Body of pancreas (tissue), 4 donors: ENCODE measurements at regions not wholly inside any gene's neighbourhood (a gene's known extent, or its start where the extent isn't known, plus 50 kb on each side); places are given as distances from the start of the nearest gene placed in this dataset.
A peak's percentile ranks its signal among the peaks of the same experiment; 100 is the strongest.
"Not testable (repeated sequence)": the region's sequence is repeated elsewhere in the genome, so short reads cannot be mapped to it uniquely, and the experiment has no call there.

Experiments used
- ATAC-seq: fragments of 150-250 bp; one replicate; pipeline ENCODE4 v1.9.1; 2016
- DNase-seq, 4 donors: peaks; one replicate each; pipeline ENCODE4 v3.0.0-alpha.2; 2019
- H3K27ac ChIP-seq, 4 donors: fragments of 200-600 bp; sonication (generic); 1 replicate in 3 of 4; 2 replicates in 1 of 4; pipeline versions ENCODE4 v1.5.1 to v1.6.1; 2016 to 2019; ENCODE audit warnings: mild to moderate bottlenecking in 1 of 4, mixed read lengths in 1 of 4, moderate library complexity in 1 of 4
- H3K27me3 ChIP-seq, 2 donors: fragments of 200-600 bp; sonication (generic); one replicate each; pipeline ENCODE4 v1.6.0; 2016; ENCODE audit warnings: mild to moderate bottlenecking in 1 of 2
- H3K36me3 ChIP-seq, 2 donors: fragments of 200-600 bp; sonication (generic); replicated peaks in 1 of 2; 2 replicates each; pipeline ENCODE4 v1.5.1; 2016; ENCODE audit warnings: low read depth in 2 of 2; ENCODE audit not compliant: insufficient read depth in 1 of 2
- H3K4me1 ChIP-seq: fragments of 200-600 bp; sonication (generic); one replicate; pipeline ENCODE4 v1.6.0; 2016
- H3K4me3 ChIP-seq, 2 donors: fragments of 200-600 bp; sonication (generic); 1 replicate in 1 of 2; 2 replicates in 1 of 2; pipeline ENCODE4 v1.5.1; 2016 to 2019
- H3K9me3 ChIP-seq, 3 donors: fragments of 200-600 bp; sonication (generic); 1 replicate in 2 of 3; 2 replicates in 1 of 3; pipeline ENCODE4 v1.5.1; 2016
- POLR2A ChIP-seq, 3 donors: fragments of 450-650 bp; IDR thresholded peaks; one replicate each; pipeline ENCODE4 v1.6.1; 2016; ENCODE audit warnings: antibody characterized with exemption in 3 of 3, mild to moderate bottlenecking in 2 of 3
- WGBS, 2 donors: methylation state at CpG; one replicate each; pipeline ENCODE4 v1.1.5; 2017; 5-methylcytosine and 5-hydroxymethylcytosine counted together
- intact Hi-C: fragments of 100-400 bp; cut with DNase I; formaldehyde crosslinking; loops from one replicate; pipeline ENCODE4 v1.15.1; 2023
- TF ChIP-seq, protein P1 (sequence below), 7 experiments: fragments of 450-650 bp in 4 of 7; fragments of 200-600 bp in 3 of 7; sonication (generic) in 3 of 7; IDR thresholded peaks; one replicate each; pipeline ENCODE4 v1.5.1; 2016 to 2019; ENCODE audit warnings: antibody characterized with exemption in 7 of 7

DNA sequence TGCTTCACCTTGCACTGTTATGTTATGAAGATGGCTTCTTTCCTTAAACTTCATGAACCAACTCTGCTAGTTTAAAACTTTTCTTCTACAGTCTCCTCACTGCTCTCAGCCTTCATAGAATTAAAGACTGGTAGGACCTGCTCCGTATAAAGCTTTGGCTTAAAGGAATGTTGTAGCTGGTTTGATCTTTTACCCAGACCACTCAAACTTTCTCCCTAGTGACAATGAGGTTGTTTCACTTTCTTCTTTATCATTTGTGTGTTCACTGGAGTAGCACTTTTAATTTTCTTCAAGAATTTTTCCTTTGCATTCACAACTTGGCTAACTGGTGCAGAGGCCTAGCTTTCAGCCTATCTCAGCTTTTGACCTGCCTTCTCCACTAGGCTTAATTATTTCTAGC, 316.4 kb upstream of the RNF32 start:
- Histone ChIP-seq H3K4me3 (no peak overlapping the region), H3K27me3 (no peaks in the 10 kb centered on the region), H3K9me3 (no peaks in the 10 kb centered on the region), H3K36me3 (no peaks in the 10 kb centered on the region), H3K4me1 (peaks cover 8% of the 10 kb centered on the region), H3K27ac (no peak overlapping the region)
- no peak for DNase-seq
- intact Hi-C loops: no loop called here
- ATAC-seq: no peak
- WGBS, 2 donors: 67 to 75% methylated on average over 1 of the region's 1 CpG
- TF ChIP-seq, protein P1, sequence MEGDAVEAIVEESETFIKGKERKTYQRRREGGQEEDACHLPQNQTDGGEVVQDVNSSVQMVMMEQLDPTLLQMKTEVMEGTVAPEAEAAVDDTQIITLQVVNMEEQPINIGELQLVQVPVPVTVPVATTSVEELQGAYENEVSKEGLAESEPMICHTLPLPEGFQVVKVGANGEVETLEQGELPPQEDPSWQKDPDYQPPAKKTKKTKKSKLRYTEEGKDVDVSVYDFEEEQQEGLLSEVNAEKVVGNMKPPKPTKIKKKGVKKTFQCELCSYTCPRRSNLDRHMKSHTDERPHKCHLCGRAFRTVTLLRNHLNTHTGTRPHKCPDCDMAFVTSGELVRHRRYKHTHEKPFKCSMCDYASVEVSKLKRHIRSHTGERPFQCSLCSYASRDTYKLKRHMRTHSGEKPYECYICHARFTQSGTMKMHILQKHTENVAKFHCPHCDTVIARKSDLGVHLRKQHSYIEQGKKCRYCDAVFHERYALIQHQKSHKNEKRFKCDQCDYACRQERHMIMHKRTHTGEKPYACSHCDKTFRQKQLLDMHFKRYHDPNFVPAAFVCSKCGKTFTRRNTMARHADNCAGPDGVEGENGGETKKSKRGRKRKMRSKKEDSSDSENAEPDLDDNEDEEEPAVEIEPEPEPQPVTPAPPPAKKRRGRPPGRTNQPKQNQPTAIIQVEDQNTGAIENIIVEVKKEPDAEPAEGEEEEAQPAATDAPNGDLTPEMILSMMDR (IDR thresholded peaks at IDR 0.05): no peak
- no peak for TF ChIP-seq POLR2A (IDR thresholded peaks at IDR 0.05)

DNA sequence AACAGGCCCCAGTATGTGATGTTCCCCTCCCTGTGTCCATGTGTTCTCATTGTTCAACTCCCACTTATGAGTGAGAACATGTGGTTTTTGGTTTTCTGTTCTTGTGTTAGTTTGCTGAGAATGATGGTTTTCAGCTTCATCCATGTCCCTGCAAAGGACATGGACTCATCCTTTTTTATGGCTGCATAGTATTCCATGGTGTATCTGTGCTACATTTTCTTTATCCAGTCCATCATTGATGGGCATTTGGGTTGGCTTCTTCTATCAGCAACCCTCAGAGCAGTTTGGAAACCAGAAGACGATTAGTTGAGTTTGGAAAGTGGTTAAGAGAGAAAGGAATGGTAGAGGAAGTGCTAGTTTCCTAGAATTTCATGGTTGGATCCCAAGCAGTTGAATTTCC, 319.1 kb upstream of the RNF32 start:
- ATAC-seq, H3K27me3 ChIP-seq, intact Hi-C loops, H3K27ac ChIP-seq, H3K4me3 ChIP-seq, H3K9me3 ChIP-seq, DNase-seq, H3K36me3 ChIP-seq: not testable (repeated sequence)
- peaks cover 15% of the 10 kb centered on the region for H3K4me1 ChIP-seq
- 56 to 68% methylated on average over 1 of the region's 1 CpG for WGBS, 2 donors

DNA sequence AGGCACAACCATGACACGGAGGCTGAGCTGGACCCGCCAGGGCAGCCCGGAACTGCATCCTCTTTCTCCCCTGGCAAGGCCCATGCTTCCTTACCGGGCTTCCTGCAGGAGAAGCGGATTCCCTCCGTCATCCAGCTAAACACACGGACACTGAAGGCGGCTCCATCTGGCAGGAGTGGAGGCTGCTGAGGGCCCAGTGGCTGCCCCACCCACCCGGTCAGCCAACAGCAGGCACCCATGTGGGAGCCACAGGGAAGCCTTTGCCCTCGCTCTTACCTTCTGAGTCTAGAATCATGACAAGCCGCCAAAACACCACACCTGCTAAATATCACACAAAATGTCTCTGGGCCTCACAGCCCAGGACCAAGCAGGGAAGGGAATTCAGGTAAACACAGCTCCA, 321.6 kb upstream of the RNF32 start:
- TF ChIP-seq, protein P1 (IDR thresholded peaks at IDR 0.05): no peak
- TF ChIP-seq POLR2A (IDR thresholded peaks at IDR 0.05): peak; percentile 11 to 64 (median 52)
- WGBS, 2 donors: 38 to 58% methylated on average over 7 to 11 of the region's 11 CpGs
- DNase-seq (peak; percentile 85 to 95 (median 92)), ATAC-seq (peak; percentile 97)
- H3K27me3 ChIP-seq: no peaks in the 10 kb centered on the region
- H3K4me1 ChIP-seq: peaks cover 15% of the 10 kb centered on the region
- H3K36me3 ChIP-seq: no peaks in the 10 kb centered on the region
- no peak overlapping the region for H3K4me3 ChIP-seq
- intact Hi-C loops: no loop called here
- no peaks in the 10 kb centered on the region for H3K9me3 ChIP-seq
- peak overlapping the region; percentile 62 to 85 (median 70) for H3K27ac ChIP-seq

DNA sequence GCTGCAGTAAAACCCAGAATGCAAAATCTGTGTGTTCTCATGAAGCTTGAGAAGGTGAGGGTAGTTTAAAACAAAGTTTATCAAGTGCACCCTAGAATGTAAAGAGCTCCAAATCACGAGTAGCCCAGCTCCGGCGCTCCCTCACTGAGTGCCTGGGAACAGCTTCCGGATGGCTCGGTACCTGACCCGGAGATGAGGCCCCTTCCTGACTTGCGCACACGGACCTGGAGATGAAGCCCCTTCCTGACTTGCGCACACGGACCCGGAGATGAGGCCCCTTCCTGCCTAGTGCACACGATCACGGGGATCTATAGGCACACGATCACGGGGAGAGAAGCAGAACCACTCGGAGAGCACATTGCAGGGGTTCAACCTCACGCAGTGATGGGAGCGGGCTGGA, 322.1 kb upstream of the RNF32 start:
- H3K27ac ChIP-seq: peak overlapping the region; percentile 62 to 85 (median 70)
- TF ChIP-seq, protein P1 (IDR thresholded peaks at IDR 0.05): no peak
- TF ChIP-seq POLR2A (IDR thresholded peaks at IDR 0.05): no peak
- 92% methylated on average over 15 to 18 of the region's 18 CpGs for WGBS, 2 donors
- ATAC-seq: no peak
- no peaks in the 10 kb centered on the region for H3K27me3 ChIP-seq
- peaks cover 15% of the 10 kb centered on the region for H3K4me1 ChIP-seq
- DNase-seq: no peak
- H3K36me3 ChIP-seq: no peaks in the 10 kb centered on the region
- H3K4me3 ChIP-seq: no peak overlapping the region
- no peaks in the 10 kb centered on the region for H3K9me3 ChIP-seq
- intact Hi-C loops: no loop called here

DNA sequence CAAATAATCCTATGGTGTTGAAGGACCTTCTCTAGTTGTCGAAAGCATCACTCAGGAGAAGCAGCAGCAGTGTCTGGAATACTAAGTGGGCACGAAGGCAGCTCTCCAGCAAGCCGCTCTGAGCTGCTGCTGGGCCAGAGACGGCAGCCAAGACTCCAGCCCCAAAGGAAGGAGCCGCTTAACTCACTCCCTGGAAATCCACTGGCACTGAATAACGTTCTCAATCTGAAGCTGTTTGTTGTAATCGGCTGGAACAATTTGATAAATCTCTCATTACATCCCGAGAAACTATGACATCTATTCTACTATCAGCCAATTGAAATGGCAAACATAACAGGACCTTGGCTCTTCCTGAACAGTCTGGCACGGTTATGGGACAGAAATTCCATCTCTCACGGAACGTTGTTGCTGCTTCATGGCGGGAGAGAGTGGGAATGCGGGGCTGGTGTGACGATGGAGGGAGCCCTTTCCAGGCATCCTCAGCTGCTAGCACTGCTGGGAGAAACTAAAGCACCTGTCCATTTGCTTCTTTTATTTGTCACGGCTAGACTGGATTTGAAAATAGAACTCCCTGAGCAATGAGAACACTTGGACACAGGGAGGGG, 331.5 kb upstream of the RNF32 start:
- DNase-seq: peak in 2 of 4 donors; percentile 13 to 47
- intact Hi-C loops: no loop called here
- no peak overlapping the region for H3K27ac ChIP-seq
- 18 to 43% methylated on average over 15 of the region's 15 CpGs for WGBS, 2 donors
- ATAC-seq: peak; percentile 38
- H3K4me1 ChIP-seq: peaks cover 16% of the 10 kb centered on the region
- no peaks in the 10 kb centered on the region for H3K27me3 ChIP-seq
- TF ChIP-seq, protein P1 (IDR thresholded peaks at IDR 0.05): no peak
- no peak for TF ChIP-seq POLR2A (IDR thresholded peaks at IDR 0.05)
- H3K9me3 ChIP-seq: no peaks in the 10 kb centered on the region
- no peak overlapping the region for H3K4me3 ChIP-seq
- H3K36me3 ChIP-seq: no peaks in the 10 kb centered on the region
